ENCODE measurements at regions not wholly inside any gene's neighbourhood (a gene's known extent, or its start where the extent isn't known, plus 50 kb on each side); places are given as distances from the start of the nearest gene placed in this dataset.

DNA sequence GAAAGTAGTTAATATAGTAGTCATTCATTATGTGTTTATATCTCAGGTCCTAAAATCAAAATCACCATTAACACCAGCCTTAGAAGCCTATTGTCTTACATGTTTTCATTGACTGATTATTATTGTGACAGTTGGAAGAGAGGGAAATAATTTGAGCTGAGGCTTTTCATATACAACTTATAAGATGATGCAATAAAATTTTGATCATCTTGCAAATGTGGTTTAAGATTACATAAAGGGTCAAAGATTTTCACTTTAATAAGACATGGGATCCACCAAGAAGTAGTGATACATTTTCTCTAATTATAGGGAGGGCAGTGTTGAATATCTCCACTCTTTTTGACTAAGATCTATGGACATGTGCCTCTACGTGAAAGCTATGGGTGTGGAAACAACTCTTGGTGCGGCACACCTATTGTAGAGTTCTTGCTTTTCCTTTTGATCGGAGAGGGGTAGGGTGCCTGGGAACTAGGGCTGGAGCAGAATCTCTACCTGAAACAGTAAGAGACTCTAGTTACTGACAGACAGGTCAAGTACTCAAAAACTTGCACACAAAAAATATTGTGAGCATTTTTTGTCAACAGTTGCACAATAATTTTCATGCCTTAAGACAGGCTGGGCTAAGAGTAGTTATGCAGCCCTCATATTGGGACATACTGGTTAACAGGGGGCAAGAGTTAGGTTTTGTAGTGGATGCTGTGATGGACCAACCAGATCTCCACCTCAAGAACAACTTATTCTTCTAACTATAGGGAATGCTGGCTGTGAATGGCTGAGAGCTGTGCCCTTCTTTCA, 139.3 kb upstream of the FST start:
- CTCF ChIA-PET, result no interaction called here
- Mint-ChIP-seq H3K36me3 (ENCODE audit: low read depth) (no peaks in the 10 kb centered on the region), H3K4me3 (no peak overlapping the region), H3K27me3 (ENCODE audit: low read depth) (no peaks in the 10 kb centered on the region), H3K4me1 (ENCODE audit: low read depth) (no peaks in the 10 kb centered on the region), H3K9me3 (no peaks in the 10 kb centered on the region), H3K27ac (no peak overlapping the region)
- intact Hi-C loops (cut with micrococcal nuclease), result no loop called here
- no peak for DNase-seq

DNA sequence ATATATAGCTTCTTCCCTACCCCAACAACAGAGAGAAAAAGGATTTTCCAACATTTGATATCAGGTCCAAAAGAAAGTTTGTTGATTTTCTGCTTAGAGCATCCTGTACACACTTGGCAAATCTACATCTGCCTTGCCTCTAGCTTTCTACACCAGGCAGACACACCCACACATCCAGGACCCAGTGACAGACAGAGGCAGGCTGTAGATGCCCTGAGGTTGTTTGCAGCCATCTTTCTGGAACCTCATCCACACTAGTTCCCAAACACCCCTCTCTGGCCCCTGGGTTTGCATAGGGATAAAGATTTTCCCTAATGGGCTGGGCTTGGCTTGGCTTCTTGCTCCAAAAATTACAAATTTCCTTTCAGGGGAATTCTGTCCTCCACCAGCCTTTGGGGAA, 138.2 kb upstream of the FST start:
- CTCF ChIA-PET, result no interaction called here

DNA sequence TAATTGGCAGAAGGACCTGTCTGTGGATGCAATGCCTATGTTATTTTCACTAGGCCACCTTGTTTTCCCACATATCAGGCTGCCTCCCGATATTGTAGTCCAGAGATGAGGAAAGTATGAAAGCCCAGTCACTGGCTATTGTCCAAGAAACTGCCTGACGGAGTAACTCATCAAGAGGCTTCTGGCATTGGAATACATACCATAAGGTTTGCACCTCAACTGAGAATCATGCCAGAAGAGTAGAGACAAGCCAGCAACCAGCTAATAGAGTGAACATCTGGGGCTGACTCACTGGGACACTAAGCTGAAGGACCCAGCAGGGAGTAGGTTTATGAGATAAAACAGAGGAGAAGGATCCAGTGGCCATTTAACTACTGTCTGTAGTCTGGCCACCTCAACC, 137.2 kb upstream of the FST start:
- no peak for DNase-seq
- Mint-ChIP-seq H3K36me3 (ENCODE audit: low read depth) (no peaks in the 10 kb centered on the region), H3K27me3 (ENCODE audit: low read depth) (peaks cover 4% of the 10 kb centered on the region), H3K4me1 (ENCODE audit: low read depth) (no peaks in the 10 kb centered on the region), H3K27ac (no peak overlapping the region), H3K9me3 (no peaks in the 10 kb centered on the region), H3K4me3 (no peak overlapping the region)
- CTCF ChIA-PET, result no interaction called here
- intact Hi-C loops (cut with micrococcal nuclease), result no loop called here

More for the DNA sequence above, 138.2 kb upstream of the FST start:
- Mint-ChIP-seq H3K4me1 (ENCODE audit: low read depth) (no peaks in the 10 kb centered on the region), H3K27me3 (ENCODE audit: low read depth) (peaks cover 2% of the 10 kb centered on the region), H3K27ac (no peak overlapping the region), H3K4me3 (no peak overlapping the region), H3K9me3 (no peaks in the 10 kb centered on the region), H3K36me3 (ENCODE audit: low read depth) (no peaks in the 10 kb centered on the region)
- intact Hi-C loops (cut with micrococcal nuclease), result no loop called here
- no peak for DNase-seq

DNA sequence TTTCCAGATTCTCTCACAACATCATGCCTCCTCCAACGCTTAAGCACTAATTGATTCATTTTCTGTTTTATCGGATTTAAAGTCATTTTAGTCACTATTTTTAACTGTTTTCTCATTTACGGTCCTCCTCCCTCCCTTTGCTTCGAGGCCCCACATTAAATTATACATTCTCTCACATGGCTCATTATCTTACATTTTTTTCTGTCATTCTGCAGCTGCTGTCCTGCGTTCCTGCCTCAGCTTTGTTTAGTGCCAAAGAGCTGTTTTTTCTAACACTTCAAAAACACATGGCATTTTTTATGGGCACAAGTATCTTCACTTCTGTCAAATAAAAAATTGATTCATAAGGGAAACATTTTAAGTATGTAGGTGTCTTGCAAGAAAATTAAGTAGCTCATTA, 130.1 kb upstream of the FST start:
- H3K9me3 Mint-ChIP-seq, result no peaks in the 10 kb centered on the region
- CTCF ChIA-PET, result no interaction called here
- no peak for DNase-seq
- intact Hi-C loops (cut with micrococcal nuclease), result no loop called here
- H3K4me1 Mint-ChIP-seq (ENCODE audit: low read depth), result no peaks in the 10 kb centered on the region
- no peak overlapping the region for H3K27ac Mint-ChIP-seq
- H3K4me3 Mint-ChIP-seq, result no peak overlapping the region
- H3K27me3 Mint-ChIP-seq (ENCODE audit: low read depth), result peaks cover 6% of the 10 kb centered on the region
- H3K36me3 Mint-ChIP-seq (ENCODE audit: low read depth), result no peaks in the 10 kb centered on the region

DNA sequence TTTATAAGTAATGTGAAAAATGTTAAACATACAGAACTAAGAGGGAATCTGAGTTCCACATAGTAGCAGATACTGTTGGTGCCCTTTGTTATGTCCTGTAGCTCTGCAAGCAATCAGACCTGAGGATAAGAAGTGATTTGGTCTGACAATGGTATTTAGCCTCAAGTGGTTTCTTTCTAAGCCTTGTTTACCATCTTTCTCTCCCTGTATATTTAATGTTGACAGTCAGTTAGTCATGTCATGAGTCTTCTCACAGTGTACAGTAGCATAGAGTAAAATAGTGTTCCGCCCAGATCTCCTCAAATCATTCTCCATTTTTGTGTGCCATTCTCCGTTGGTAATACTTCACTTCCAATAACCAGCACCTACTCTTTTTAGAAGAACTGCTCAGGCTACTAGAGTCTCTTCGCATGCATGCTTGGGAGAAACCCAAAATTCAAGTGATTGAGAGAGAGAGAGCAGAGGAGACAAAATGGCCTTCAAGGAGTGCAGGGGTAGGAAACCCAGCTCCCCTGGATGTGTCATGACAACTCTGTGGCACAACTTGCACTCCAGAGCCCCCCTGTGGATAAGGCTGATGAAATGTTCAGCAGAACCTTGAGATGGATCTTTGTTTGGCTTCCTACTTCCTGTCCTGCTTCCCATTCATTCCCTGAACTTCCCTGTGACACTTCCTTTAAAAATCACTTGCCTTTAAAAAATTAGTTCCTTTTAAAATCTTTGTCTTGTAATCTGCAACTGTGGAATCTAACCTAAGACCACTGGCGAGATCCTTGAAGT, 129.2 kb upstream of the FST start:
- no peaks in the 10 kb centered on the region for H3K4me1 Mint-ChIP-seq (ENCODE audit: low read depth)
- no peaks in the 10 kb centered on the region for H3K36me3 Mint-ChIP-seq (ENCODE audit: low read depth)
- intact Hi-C loops (cut with micrococcal nuclease), result no loop called here
- DNase-seq, result no peak
- no peak overlapping the region for H3K4me3 Mint-ChIP-seq
- peaks cover 7% of the 10 kb centered on the region for H3K27me3 Mint-ChIP-seq (ENCODE audit: low read depth)
- CTCF ChIA-PET, result no interaction called here
- H3K9me3 Mint-ChIP-seq, result no peaks in the 10 kb centered on the region
- H3K27ac Mint-ChIP-seq, result no peak overlapping the region

DNA sequence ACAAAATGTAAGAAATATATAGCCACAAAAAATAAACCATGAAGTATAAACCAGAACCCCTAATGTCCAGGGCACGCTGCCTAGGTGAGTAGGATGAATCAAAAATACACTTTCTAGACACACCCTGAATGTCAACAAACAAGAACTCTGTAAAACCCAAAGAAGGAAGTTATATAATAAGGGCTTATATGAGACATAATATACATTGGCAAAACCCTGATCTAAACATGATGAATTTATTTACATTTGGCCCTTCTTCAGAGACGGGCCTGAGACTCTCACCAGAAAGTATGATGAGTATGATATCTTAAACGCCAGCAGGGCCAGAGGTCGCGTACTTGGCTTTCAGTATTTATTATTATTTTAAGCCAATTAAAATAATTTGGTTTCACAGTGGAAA, 125.1 kb upstream of the FST start:
- no peak overlapping the region for H3K4me3 Mint-ChIP-seq
- H3K27ac Mint-ChIP-seq, result no peak overlapping the region
- intact Hi-C loops (cut with micrococcal nuclease), result no loop called here
- no peak for DNase-seq
- no peaks in the 10 kb centered on the region for H3K9me3 Mint-ChIP-seq
- no peaks in the 10 kb centered on the region for H3K4me1 Mint-ChIP-seq (ENCODE audit: low read depth)
- H3K27me3 Mint-ChIP-seq (ENCODE audit: low read depth), result peaks cover 15% of the 10 kb centered on the region
- H3K36me3 Mint-ChIP-seq (ENCODE audit: low read depth), result no peaks in the 10 kb centered on the region
- CTCF ChIA-PET, result no interaction called here

DNA sequence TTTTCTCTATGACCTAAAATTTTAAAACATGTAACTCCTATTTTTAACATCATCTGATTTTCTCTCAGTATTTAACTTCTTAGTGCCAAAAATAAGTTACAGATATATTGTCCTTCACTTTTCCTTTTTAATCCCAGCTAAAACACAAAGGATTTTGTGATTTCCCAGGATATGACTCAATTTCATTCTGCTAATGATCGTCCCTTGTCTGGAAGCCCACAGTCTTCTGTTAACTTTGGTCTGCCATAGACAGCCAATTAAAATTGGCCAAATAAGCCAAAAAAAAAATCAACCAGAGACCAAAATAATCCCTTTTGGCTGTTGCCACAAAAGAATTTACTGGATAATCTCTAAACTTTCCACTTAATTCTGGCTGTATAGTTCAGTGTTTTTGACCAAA, 124.5 kb upstream of the FST start:
- H3K4me1 Mint-ChIP-seq (ENCODE audit: low read depth), result no peaks in the 10 kb centered on the region
- intact Hi-C loops (cut with micrococcal nuclease), result no loop called here
- peaks cover 17% of the 10 kb centered on the region for H3K27me3 Mint-ChIP-seq (ENCODE audit: low read depth)
- no peaks in the 10 kb centered on the region for H3K9me3 Mint-ChIP-seq
- no peak overlapping the region for H3K27ac Mint-ChIP-seq
- no peaks in the 10 kb centered on the region for H3K36me3 Mint-ChIP-seq (ENCODE audit: low read depth)
- no peak for DNase-seq
- CTCF ChIA-PET, result no interaction called here
- no peak overlapping the region for H3K4me3 Mint-ChIP-seq

DNA sequence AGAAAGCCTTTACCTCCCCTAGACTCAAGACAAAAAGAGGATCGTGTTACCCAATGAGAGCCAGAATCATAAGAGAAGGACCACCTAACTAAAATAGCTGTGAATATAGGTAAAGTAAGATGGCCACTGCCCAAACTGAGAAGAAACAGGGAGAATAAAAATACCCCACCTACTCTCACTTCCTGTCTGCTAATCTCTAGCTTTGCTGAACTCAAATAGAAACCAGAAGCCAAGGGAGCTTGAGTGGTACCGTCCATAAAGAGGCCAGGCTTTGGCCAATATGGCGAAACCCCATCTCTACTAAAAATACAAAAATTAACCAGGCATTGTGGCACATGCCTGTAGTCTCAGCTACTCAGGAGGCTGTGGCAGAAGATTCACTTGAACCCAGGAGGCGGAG, 123.0 kb upstream of the FST start:
- H3K9me3 Mint-ChIP-seq, result no peaks in the 10 kb centered on the region
- peaks cover 20% of the 10 kb centered on the region for H3K27me3 Mint-ChIP-seq (ENCODE audit: low read depth)
- intact Hi-C loops (cut with micrococcal nuclease), result no loop called here
- no peak overlapping the region for H3K27ac Mint-ChIP-seq
- CTCF ChIA-PET, result no interaction called here
- DNase-seq, result no peak
- H3K36me3 Mint-ChIP-seq (ENCODE audit: low read depth), result no peaks in the 10 kb centered on the region
- no peaks in the 10 kb centered on the region for H3K4me1 Mint-ChIP-seq (ENCODE audit: low read depth)
- no peak overlapping the region for H3K4me3 Mint-ChIP-seq

DNA sequence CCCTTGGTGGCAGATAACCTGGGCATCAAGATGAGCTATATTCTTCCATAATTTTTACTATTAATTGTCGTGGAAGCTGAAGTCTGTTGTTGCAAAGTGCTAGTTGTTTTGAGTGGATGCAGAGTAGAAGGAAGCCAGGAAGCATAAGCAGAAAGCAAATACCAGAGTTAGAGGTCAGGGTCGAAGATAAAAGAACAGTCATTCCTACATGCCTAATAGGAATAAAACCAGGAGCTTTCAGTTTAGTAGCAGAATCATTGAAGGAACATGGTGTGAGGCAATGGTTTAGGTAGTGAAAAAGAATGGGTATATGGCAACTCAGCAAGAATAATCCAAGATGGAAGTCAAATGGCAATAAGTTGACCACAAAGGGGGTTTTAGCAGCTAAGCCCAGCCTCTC, 121.6 kb upstream of the FST start:
- Mint-ChIP-seq H3K36me3 (ENCODE audit: low read depth) (no peaks in the 10 kb centered on the region), H3K4me3 (no peak overlapping the region), H3K27me3 (ENCODE audit: low read depth) (peaks cover 20% of the 10 kb centered on the region), H3K4me1 (ENCODE audit: low read depth) (no peaks in the 10 kb centered on the region), H3K9me3 (no peaks in the 10 kb centered on the region), H3K27ac (no peak overlapping the region)
- no peak for DNase-seq
- CTCF ChIA-PET, result interaction anchor here (0.6 kb wide), 1 partner anchor 1063 kb away, joined by 3 read pairs; no protein-coding TSS in a partner anchor
- intact Hi-C loops (cut with micrococcal nuclease), result no loop called here

DNA sequence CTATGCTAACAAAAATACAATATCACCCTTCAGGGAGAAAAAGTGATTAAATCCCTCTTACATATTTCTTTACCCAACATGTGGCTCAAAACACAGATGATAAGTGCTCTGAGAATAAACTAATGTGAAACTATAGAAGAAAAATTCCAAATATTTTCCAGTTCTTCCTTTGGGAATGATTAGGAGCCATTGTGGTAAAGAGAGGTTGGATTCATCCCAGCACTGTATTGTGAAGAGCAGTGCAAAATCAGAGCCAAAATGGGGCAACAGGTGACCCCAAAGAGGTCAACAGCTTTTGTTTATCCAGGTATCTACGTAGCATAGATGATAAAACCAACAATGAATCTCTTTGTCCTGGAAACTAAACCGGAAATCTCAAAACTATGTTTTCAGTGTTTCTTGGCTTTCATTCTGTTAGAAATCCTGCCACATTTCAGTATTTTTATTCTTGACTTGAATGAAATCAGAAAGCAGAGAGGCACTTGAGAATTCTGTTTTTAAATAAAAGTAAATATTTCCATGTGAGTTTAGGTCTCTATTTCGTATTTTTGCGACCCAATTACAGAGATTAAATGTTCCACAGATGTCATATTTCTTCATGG, 120.4 kb upstream of the FST start:
- H3K36me3 Mint-ChIP-seq (ENCODE audit: low read depth), result no peaks in the 10 kb centered on the region
- no peaks in the 10 kb centered on the region for H3K9me3 Mint-ChIP-seq
- H3K27ac Mint-ChIP-seq, result no peak overlapping the region
- H3K4me1 Mint-ChIP-seq (ENCODE audit: low read depth), result no peaks in the 10 kb centered on the region
- no peak overlapping the region for H3K4me3 Mint-ChIP-seq
- intact Hi-C loops (cut with micrococcal nuclease), result no loop called here
- DNase-seq, result no peak
- CTCF ChIA-PET, result no interaction called here
- peaks cover 22% of the 10 kb centered on the region for H3K27me3 Mint-ChIP-seq (ENCODE audit: low read depth)

DNA sequence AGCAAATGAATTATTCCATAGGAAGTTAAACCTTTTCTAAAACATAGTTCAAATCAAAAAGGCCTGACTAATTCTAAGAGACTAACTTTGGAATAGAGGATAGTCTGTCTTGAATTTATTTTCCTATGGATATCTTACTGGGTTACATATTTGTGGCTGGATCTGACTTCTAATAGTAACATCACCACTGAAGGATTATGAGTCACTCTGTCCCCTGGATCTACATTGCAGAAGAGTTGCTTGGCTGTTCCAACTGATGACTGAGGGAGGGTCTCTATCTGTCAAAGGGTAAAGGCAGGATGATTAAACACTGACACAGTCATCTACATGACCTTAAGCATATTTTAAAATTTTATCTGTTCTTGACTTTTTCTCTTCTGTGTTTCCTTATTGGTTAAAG, 119.6 kb upstream of the FST start:
- DNase-seq, result no peak
- CTCF ChIA-PET, result no interaction called here
- Mint-ChIP-seq H3K27me3 (ENCODE audit: low read depth) (peaks cover 19% of the 10 kb centered on the region), H3K4me3 (no peak overlapping the region), H3K9me3 (no peaks in the 10 kb centered on the region), H3K4me1 (ENCODE audit: low read depth) (no peaks in the 10 kb centered on the region), H3K27ac (no peak overlapping the region), H3K36me3 (ENCODE audit: low read depth) (no peaks in the 10 kb centered on the region)
- intact Hi-C loops (cut with micrococcal nuclease), result no loop called here

DNA sequence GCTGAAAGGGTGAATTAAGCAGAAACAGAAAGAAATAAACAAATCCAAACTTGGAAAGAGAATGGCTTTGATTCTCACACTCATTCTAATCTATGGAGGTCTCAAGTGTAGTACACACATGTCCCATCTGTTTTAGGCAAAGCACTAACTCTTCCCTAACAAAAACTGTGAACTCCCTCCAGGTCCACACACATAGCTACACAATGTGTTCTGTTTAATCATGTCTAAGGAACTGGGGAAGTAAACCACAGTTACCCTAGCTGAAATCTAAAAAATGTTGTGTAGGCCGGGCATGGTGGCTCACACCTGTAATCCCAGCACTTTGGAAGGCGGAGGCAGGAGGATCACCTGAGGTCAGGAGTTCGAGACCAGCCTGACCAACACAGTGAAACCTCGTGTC, 118.7 kb upstream of the FST start:
- Mint-ChIP-seq H3K9me3 (peaks cover 3% of the 10 kb centered on the region), H3K27me3 (ENCODE audit: low read depth) (peaks cover 19% of the 10 kb centered on the region), H3K4me1 (ENCODE audit: low read depth) (peaks cover 4% of the 10 kb centered on the region), H3K27ac (no peak overlapping the region), H3K36me3 (ENCODE audit: low read depth) (no peaks in the 10 kb centered on the region), H3K4me3 (no peak overlapping the region)
- no peak for DNase-seq
- CTCF ChIA-PET, result no interaction called here
- intact Hi-C loops (cut with micrococcal nuclease), result no loop called here

DNA sequence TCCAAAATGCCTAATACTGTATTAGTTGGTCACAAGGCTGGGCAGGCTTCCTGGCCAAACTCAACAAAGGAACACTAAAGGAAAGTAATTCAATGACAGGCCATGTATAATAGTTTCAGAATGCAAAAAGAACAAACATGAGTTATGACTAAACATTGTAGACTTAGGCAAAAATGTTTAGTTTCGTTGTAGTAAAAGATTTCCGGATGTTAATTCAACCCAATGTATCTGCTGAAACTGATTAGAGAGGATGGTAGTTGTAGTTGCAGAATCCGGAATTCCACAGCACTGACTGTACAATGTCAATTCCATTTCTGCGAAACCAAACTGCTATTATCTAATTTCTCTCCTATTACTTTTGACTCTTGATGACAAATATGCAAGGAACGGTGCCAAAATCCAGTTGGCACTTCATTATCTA, 117.9 kb upstream of the FST start:
- intact Hi-C loops (cut with micrococcal nuclease), result no loop called here
- H3K36me3 Mint-ChIP-seq (ENCODE audit: low read depth), result no peaks in the 10 kb centered on the region
- H3K27ac Mint-ChIP-seq, result no peak overlapping the region
- peaks cover 12% of the 10 kb centered on the region for H3K27me3 Mint-ChIP-seq (ENCODE audit: low read depth)
- CTCF ChIA-PET, result interaction anchor here (0.6 kb wide), 1 partner anchor 331 kb away, joined by 3 read pairs; no protein-coding TSS in a partner anchor
- peaks cover 4% of the 10 kb centered on the region for H3K4me1 Mint-ChIP-seq (ENCODE audit: low read depth)
- no peak for DNase-seq
- H3K9me3 Mint-ChIP-seq, result peaks cover 3% of the 10 kb centered on the region
- H3K4me3 Mint-ChIP-seq, result no peak overlapping the region
